CD8-positive, alpha-beta memory T cell (primary cell): ENCODE measurements at regions not wholly inside any gene's neighbourhood (a gene's known extent, or its start where the extent isn't known, plus 50 kb on each side); places are given as distances from the start of the nearest gene placed in this dataset.

Source experiments
- CTCF ChIA-PET: fragments of 350-600 bp; sonication (Branson Sonifier 250); formaldehyde crosslinking; loops from one replicate; lab custom pipeline; 2021; ENCODE audit warnings: antibody characterized with exemption; lab: Charles Lee
- POLR2A ChIA-PET: fragments of 350-600 bp; sonication (Branson Sonifier 250); formaldehyde crosslinking; loops from one replicate; lab custom pipeline; 2021; ENCODE audit warnings: antibody characterized with exemption; lab: Charles Lee
- DNase-seq, 5 donors: peaks; one replicate each; pipeline versions ENCODE4 v3.0.0 to v3.0.0-alpha.2; 2020 to 2022; ENCODE audit warnings: mixed read lengths in 1 of 5
- H3K27ac ChIP-seq: one replicate; pipeline ENCODE4 v1.7.0; 2013; ENCODE audit warnings: low read depth, mild to moderate bottlenecking, low read length, moderate library complexity
- H3K27me3 ChIP-seq: 2 replicates; pipeline ENCODE4 v1.7.0; 2013; ENCODE audit warnings: low read length, mild to moderate bottlenecking; ENCODE audit not compliant: insufficient read depth, poor library complexity, severe bottlenecking
- H3K36me3 ChIP-seq: 2 replicates; pipeline ENCODE4 v1.7.0; 2013; ENCODE audit warnings: mild to moderate bottlenecking, low read length, moderate library complexity; ENCODE audit not compliant: insufficient read depth
- H3K4me1 ChIP-seq: 2 replicates; pipeline ENCODE4 v1.7.0; 2013; ENCODE audit warnings: mild to moderate bottlenecking, low read length, moderate library complexity; ENCODE audit not compliant: insufficient read depth
- H3K4me3 ChIP-seq: 2 replicates; pipeline ENCODE4 v1.7.0; 2013; ENCODE audit warnings: mild to moderate bottlenecking, low read length
- H3K9me3 ChIP-seq: 2 replicates; pipeline ENCODE4 v1.7.0; 2013; ENCODE audit warnings: mild to moderate bottlenecking, low read length
- H3K27ac Mint-ChIP-seq, 8 donors: one replicate each; pipeline ENCODE4 v1.8.0; 2020 to 2021; ENCODE audit warnings: mixed read lengths in 8 of 8, mild to moderate bottlenecking in 6 of 8, inconsistent platforms in 3 of 8, moderate library complexity in 3 of 8
- H3K27me3 Mint-ChIP-seq, 2 donors: one replicate each; pipeline ENCODE4 v1.8.0; 2020 to 2021; ENCODE audit warnings: mixed read lengths in 2 of 2, mild to moderate bottlenecking in 1 of 2, moderate library complexity in 1 of 2
- H3K36me3 Mint-ChIP-seq, 3 donors: one replicate each; pipeline ENCODE4 v1.8.0; 2020 to 2021; ENCODE audit warnings: mixed read lengths in 3 of 3, inconsistent platforms in 1 of 3, mild to moderate bottlenecking in 1 of 3
- H3K4me1 Mint-ChIP-seq, 3 donors: one replicate each; pipeline ENCODE4 v1.8.0; 2020 to 2021; ENCODE audit warnings: mixed read lengths in 3 of 3, inconsistent platforms in 1 of 3, mild to moderate bottlenecking in 1 of 3
- H3K4me3 Mint-ChIP-seq, 7 donors: one replicate each; pipeline ENCODE4 v1.8.0; 2020 to 2021; ENCODE audit warnings: mixed read lengths in 7 of 7, mild to moderate bottlenecking in 6 of 7, moderate library complexity in 4 of 7, inconsistent platforms in 2 of 7
- H3K9me3 Mint-ChIP-seq, 5 donors: one replicate each; pipeline ENCODE4 v1.8.0; 2020 to 2022; ENCODE audit warnings: mixed read lengths in 5 of 5, mild to moderate bottlenecking in 3 of 5, moderate library complexity in 2 of 5, inconsistent platforms in 1 of 5

DNA sequence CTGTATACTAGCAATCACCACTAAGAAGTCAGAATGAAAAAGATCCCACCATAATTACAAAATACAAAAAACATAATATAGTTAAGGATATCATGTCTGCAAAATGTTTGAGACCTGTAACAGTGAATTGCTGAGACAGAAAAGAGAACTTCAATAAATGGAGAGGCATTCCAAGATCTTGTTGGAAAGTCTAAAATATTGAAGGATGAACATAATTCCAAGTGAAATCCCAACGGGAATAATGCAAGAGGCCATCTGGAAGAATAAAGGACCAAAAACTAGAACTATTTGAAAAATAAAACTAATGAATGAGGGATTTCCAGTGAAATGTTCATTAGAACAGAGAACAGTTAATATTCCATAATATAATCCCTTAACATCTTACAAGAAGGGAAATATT is 110.9 kb downstream of the COL6A6 start:
- Mint-ChIP-seq H3K9me3 (peaks cover 0 to 3% (median 3%) of the 10 kb centered on the region in 5 donors), H3K4me3 (no peak overlapping the region), H3K27ac (no peak overlapping the region), H3K4me1 (no peaks in the 10 kb centered on the region), H3K36me3 (no peaks in the 10 kb centered on the region), H3K27me3 (peaks cover 7 to 24% of the 10 kb centered on the region in 2 donors)
- H3K27ac ChIP-seq: no peak overlapping the region
- H3K4me3 ChIP-seq: no peak overlapping the region
- no peaks in the 10 kb centered on the region for H3K36me3 ChIP-seq
- H3K27me3 ChIP-seq: no peaks in the 10 kb centered on the region
- H3K9me3 ChIP-seq: no peaks in the 10 kb centered on the region
- ChIA-PET POLR2A (no interaction called here), CTCF (no interaction called here)
- no peaks in the 10 kb centered on the region for H3K4me1 ChIP-seq
- DNase-seq: no peak
